HEK293 (cell line): ENCODE measurements at regions not wholly inside any gene's neighbourhood (a gene's known extent, or its start where the extent isn't known, plus 50 kb on each side); places are given as distances from the start of the nearest gene placed in this dataset.

ENCODE experiments used
- CTCF ChIA-PET: fragments of 350-600 bp; formaldehyde crosslinking; extraction: SDS; loops from one replicate; lab custom pipeline; 2021; ENCODE audit warnings: antibody characterized with exemption; lab: Yijun Ruan, JAX
- POLR2A ChIA-PET: fragments of 300-600 bp; formaldehyde crosslinking; extraction: SDS; loops from one replicate; lab custom pipeline; 2020; ENCODE audit warnings: antibody characterized with exemption, inconsistent platforms; lab: Yijun Ruan, JAX
- H3K27ac ChIP-seq: fragments of 200-500 bp; sonication (Bioruptor generic); 2 replicates; pipeline ENCODE4 v1.5.1; 2014; ENCODE audit warnings: low read depth, low read length, control low read depth, inconsistent platforms; ENCODE audit errors: extremely low read depth
- H3K36me3 ChIP-seq, 2 experiments: fragments of 200-500 bp in 1 of 2; sonication (Bioruptor generic) in 1 of 2; 1 replicate in 1 of 2; 2 replicates in 1 of 2; pipeline ENCODE4 v1.5.1; 2014 to 2017; ENCODE audit warnings: inconsistent platforms in 2 of 2, low read length in 2 of 2; ENCODE audit not compliant: control insufficient read depth in 2 of 2, insufficient read depth in 1 of 2
- H3K4me1 ChIP-seq: fragments of 200-500 bp; sonication (Bioruptor generic); 2 replicates; pipeline ENCODE4 v1.5.1; 2014; ENCODE audit warnings: mild to moderate bottlenecking, low read length, inconsistent platforms; ENCODE audit not compliant: control insufficient read depth, insufficient read depth
- H3K4me3 ChIP-seq: 2 replicates; pipeline ENCODE4 v1.5.1; 2011; ENCODE audit warnings: low read depth, mild to moderate bottlenecking, control low read depth, low read length, moderate library complexity
- H3K9me3 ChIP-seq: fragments of 200-500 bp; sonication (Bioruptor generic); 2 replicates; pipeline ENCODE4 v1.5.1; 2014; ENCODE audit warnings: low read depth, low read length, inconsistent platforms; ENCODE audit not compliant: control insufficient read depth, insufficient read depth
- GLI2 ChIP-seq: fragments of 450-650 bp; formaldehyde crosslinking; IDR thresholded peaks from 2 replicates; pipeline ENCODE4; 2017; ENCODE audit warnings: missing biosample characterization, missing genetic modification characterization, low read depth, borderline replicate concordance
- IKZF3 ChIP-seq: fragments of 450-650 bp; IDR thresholded peaks from 2 replicates; pipeline ENCODE4 v1.5.0; 2018; ENCODE audit warnings: missing biosample characterization, mild to moderate bottlenecking, missing genetic modification characterization, moderate library complexity
- KLF10 ChIP-seq: fragments of 450-650 bp; IDR thresholded peaks from 2 replicates; pipeline ENCODE4 v1.5.1; 2018; ENCODE audit warnings: missing biosample characterization, mild to moderate bottlenecking, missing genetic modification characterization
- KLF9 ChIP-seq: fragments of 450-650 bp; formaldehyde crosslinking; IDR thresholded peaks from 2 replicates; pipeline ENCODE4 v1.5.1; 2016; ENCODE audit warnings: missing biosample characterization, missing genetic modification characterization, low read depth
- MEIS1 ChIP-seq: sonication (generic); formaldehyde crosslinking; IDR thresholded peaks from 2 replicates; pipeline ENCODE4 v1.8.1; 2022; ENCODE audit warnings: missing genetic modification reagents, mild to moderate bottlenecking, borderline replicate concordance
- WT1 ChIP-seq: fragments of 450-650 bp; formaldehyde crosslinking; IDR thresholded peaks from 2 replicates; pipeline ENCODE4 v1.5.1; 2016; ENCODE audit warnings: missing biosample characterization, missing genetic modification characterization
- ZBTB44 ChIP-seq: fragments of 450-650 bp; IDR thresholded peaks from 2 replicates; pipeline ENCODE4 v1.5.1; 2018; ENCODE audit warnings: missing biosample characterization, mild to moderate bottlenecking, missing genetic modification characterization
- ZBTB8A ChIP-seq: fragments of 450-650 bp; formaldehyde crosslinking; IDR thresholded peaks from 2 replicates; pipeline ENCODE4 v1.5.1; 2016; ENCODE audit warnings: missing biosample characterization, missing genetic modification characterization
- ZIC2 ChIP-seq: fragments of 450-650 bp; formaldehyde crosslinking; IDR thresholded peaks from 2 replicates; pipeline ENCODE4 v1.5.1; 2016; ENCODE audit warnings: missing biosample characterization, missing genetic modification characterization
- ZNF133 ChIP-seq: fragments of 450-650 bp; formaldehyde crosslinking; IDR thresholded peaks from 2 replicates; pipeline ENCODE4 v1.5.1; 2016; ENCODE audit warnings: missing biosample characterization, missing genetic modification characterization
- ZNF174 ChIP-seq: fragments of 450-650 bp; formaldehyde crosslinking; IDR thresholded peaks from 2 replicates; pipeline ENCODE4 v1.5.0; 2017; ENCODE audit warnings: missing biosample characterization, mild to moderate bottlenecking, missing genetic modification characterization
- ZNF2 ChIP-seq: fragments of 450-650 bp; formaldehyde crosslinking; IDR thresholded peaks from 2 replicates; pipeline ENCODE4 v1.5.1; 2016; ENCODE audit warnings: missing biosample characterization, missing genetic modification characterization
- ZNF398 ChIP-seq: fragments of 450-650 bp; formaldehyde crosslinking; IDR thresholded peaks from 2 replicates; pipeline ENCODE4 v1.5.1; 2017; ENCODE audit warnings: missing biosample characterization, missing genetic modification characterization
- ZNF555 ChIP-seq: fragments of 450-650 bp; formaldehyde crosslinking; conservative IDR thresholded peaks from 2 replicates; pipeline ENCODE4 v1.5.1; 2017; ENCODE audit warnings: missing biosample characterization, mild to moderate bottlenecking, missing genetic modification characterization, inconsistent platforms
- ZNF571 ChIP-seq: fragments of 450-650 bp; formaldehyde crosslinking; IDR thresholded peaks from 2 replicates; pipeline ENCODE4 v1.5.0; 2017; ENCODE audit warnings: missing biosample characterization, missing genetic modification characterization
- ZNF777 ChIP-seq: fragments of 450-650 bp; formaldehyde crosslinking; IDR thresholded peaks from 2 replicates; pipeline ENCODE4 v1.5.1; 2017; ENCODE audit warnings: missing biosample characterization, missing genetic modification characterization, borderline replicate concordance
- ZNF792 ChIP-seq: fragments of 450-650 bp; formaldehyde crosslinking; IDR thresholded peaks from 2 replicates; pipeline ENCODE4 v1.5.1; 2016; ENCODE audit warnings: missing biosample characterization, missing genetic modification characterization
- ZSCAN5A ChIP-seq: fragments of 450-650 bp; formaldehyde crosslinking; IDR thresholded peaks from 2 replicates; pipeline ENCODE4 v1.5.1; 2016; ENCODE audit warnings: missing biosample characterization, missing genetic modification characterization
- TF ChIP-seq, protein P1 (sequence below): sonication (generic); formaldehyde crosslinking; IDR thresholded peaks from 2 replicates; pipeline ENCODE4 v1.8.1; 2022; ENCODE audit warnings: mild to moderate bottlenecking, moderate library complexity, missing genetic modification reagents
- TF ChIP-seq, protein P2 (sequence below): fragments of 450-650 bp; formaldehyde crosslinking; IDR thresholded peaks from 2 replicates; pipeline ENCODE4 v1.5.1; 2017; ENCODE audit warnings: missing biosample characterization, missing genetic modification characterization

DNA sequence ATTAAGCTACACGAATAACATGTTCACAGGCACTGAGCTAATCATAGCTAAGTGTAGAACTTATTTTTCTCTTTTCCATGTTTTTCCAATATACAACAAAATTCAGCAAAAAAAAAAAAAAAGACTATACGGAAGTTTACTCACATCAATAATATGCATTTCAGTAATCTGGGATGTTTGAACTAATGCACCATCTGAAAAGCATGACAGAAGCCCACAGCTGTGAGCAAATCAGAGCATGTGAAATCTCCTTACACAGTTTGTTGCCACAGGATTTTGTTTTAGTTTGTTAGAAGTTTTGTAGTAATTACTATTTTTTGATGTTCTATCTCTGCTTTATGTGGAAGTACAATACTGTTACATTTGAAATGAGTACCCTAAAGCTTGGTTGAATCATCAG lies 1051.7 kb downstream of the TTLL7 start (continued):
- TF ChIP-seq ZNF777 (tag by site-specific recombination) = no peak

DNA sequence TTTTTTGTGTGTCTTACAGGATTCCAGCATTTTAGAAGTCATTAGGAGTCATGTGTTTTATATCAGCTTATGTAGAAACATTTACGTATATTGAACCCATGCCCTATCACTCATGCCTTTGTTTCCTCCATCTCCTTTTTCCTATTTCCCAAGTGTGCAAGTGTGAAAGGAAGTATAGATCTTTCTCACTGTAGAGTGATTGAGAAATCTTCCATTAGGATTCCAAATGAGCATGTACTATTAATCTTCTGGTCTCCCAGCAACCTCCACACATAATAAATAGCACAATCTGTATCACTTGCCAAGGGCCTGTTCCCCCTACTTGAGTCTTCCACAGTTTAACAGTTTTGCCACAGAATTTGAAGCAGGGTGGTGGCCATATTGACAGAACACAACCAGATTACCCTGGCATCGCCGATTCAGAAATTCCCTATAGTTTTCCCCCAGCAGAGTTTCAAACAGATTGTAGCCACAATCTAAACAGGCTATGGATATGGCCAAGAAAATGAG lies 1052.8 kb downstream of the TTLL7 start:
- no peak for TF ChIP-seq MEIS1
- no peak for TF ChIP-seq IKZF3 (tag by site-specific recombination)
- TF ChIP-seq ZBTB44 (tag by site-specific recombination) = no peak
- TF ChIP-seq KLF10 (tag by site-specific recombination) = no peak
- TF ChIP-seq ZNF174 (tag by site-specific recombination) = no peak
- TF ChIP-seq ZNF133 (tag by site-specific recombination) = no peak
- TF ChIP-seq ZNF398 = no peak
- TF ChIP-seq, protein P1, sequence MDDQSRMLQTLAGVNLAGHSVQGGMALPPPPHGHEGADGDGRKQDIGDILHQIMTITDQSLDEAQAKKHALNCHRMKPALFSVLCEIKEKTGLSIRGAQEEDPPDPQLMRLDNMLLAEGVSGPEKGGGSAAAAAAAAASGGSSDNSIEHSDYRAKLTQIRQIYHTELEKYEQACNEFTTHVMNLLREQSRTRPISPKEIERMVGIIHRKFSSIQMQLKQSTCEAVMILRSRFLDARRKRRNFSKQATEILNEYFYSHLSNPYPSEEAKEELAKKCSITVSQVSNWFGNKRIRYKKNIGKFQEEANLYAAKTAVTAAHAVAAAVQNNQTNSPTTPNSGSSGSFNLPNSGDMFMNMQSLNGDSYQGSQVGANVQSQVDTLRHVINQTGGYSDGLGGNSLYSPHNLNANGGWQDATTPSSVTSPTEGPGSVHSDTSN = no peak
- no peak for TF ChIP-seq ZSCAN5A (tag by site-specific recombination)
- TF ChIP-seq ZNF792 (tag by site-specific recombination) = no peak
- TF ChIP-seq ZBTB8A (tag by site-specific recombination) = no peak
- no peak for TF ChIP-seq ZNF571 (tag by site-specific recombination)
- TF ChIP-seq ZIC2 (tag by site-specific recombination) = no peak
- TF ChIP-seq KLF9 (tag by site-specific recombination) = no peak
- TF ChIP-seq ZNF2 (tag by site-specific recombination) = no peak
- TF ChIP-seq, protein P2, sequence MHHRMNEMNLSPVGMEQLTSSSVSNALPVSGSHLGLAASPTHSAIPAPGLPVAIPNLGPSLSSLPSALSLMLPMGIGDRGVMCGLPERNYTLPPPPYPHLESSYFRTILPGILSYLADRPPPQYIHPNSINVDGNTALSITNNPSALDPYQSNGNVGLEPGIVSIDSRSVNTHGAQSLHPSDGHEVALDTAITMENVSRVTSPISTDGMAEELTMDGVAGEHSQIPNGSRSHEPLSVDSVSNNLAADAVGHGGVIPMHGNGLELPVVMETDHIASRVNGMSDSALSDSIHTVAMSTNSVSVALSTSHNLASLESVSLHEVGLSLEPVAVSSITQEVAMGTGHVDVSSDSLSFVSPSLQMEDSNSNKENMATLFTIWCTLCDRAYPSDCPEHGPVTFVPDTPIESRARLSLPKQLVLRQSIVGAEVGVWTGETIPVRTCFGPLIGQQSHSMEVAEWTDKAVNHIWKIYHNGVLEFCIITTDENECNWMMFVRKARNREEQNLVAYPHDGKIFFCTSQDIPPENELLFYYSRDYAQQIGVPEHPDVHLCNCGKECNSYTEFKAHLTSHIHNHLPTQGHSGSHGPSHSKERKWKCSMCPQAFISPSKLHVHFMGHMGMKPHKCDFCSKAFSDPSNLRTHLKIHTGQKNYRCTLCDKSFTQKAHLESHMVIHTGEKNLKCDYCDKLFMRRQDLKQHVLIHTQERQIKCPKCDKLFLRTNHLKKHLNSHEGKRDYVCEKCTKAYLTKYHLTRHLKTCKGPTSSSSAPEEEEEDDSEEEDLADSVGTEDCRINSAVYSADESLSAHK = no peak
- TF ChIP-seq GLI2 (tag by site-specific recombination) = no peak
- TF ChIP-seq ZNF555 (tag by site-specific recombination) = no peak
- no peak for TF ChIP-seq WT1 (tag by site-specific recombination)
- Histone ChIP-seq H3K27ac (no peak overlapping the region), H3K9me3 (no peaks in the 10 kb centered on the region), H3K4me3 (no peak overlapping the region), H3K36me3 (no peaks in the 10 kb centered on the region), H3K4me1 (no peaks in the 10 kb centered on the region)
- ChIA-PET POLR2A (no interaction called here), CTCF (no interaction called here)
